ENCODE measurements at regions not wholly inside any gene's neighbourhood (a gene's known extent, or its start where the extent isn't known, plus 50 kb on each side); places are given as distances from the start of the nearest gene placed in this dataset.
"Not testable (repeated sequence)": the region's sequence is repeated elsewhere in the genome, so short reads cannot be mapped to it uniquely, and the experiment has no call there.

- no peak for DNase-seq
These were observed 69.5 kb upstream of the KCNAB1 start for GRCh38 chr3:156050918-156051317.

DNA sequence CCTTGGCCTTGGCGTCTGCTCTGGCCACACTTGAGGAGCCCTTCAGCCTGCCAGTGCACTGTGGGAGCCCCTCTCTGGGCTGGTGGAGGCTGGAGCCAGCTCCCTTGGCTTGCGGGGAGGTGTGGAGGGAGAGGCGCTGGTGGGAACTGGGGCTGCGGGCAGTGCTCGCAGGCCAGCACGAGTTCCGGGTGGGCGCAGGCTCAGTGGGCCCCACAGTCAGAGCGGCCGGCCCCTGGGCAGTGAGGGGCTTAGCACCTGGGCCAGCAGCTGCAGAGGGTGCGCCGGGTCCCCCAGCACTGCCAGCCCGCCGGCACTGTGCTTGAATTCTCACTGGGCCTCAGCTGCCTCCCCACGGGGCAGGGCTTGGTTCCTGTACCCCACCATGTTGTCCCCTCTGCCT is 68.7 kb upstream of the KCNAB1 start:
- DNase-seq, result no peak

- DNase-seq, result no peak
These were observed 68.3 kb upstream of the KCNAB1 start for GRCh38 chr3:156052115-156052514.

DNA sequence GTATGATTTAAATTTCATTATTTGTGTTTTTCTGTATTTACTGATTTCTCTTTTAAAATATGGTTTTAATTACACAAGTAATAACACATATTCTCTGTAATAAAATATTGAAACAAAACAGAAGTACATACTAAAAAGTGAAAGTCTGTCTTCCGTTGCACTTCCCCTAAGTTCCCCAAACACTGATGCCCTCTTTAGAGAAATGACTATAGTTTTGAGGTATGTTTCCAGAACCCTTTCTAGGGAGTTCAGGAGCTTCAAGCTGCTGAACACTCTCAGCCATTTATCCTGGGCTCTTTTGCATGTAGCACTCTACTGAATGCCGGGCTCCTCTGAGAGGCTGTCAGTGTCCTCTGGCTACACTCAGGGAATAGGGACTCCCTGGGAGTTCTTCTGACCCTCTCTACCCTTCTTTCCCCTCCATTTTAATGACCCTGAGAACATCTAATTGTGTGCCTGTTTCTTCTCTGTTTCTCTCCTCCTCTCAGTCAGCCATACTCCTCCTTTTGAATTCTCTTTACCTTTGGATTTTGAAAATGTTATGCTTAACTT is 60.4 kb upstream of the KCNAB1 start:
- DNase-seq, result no peak

DNA sequence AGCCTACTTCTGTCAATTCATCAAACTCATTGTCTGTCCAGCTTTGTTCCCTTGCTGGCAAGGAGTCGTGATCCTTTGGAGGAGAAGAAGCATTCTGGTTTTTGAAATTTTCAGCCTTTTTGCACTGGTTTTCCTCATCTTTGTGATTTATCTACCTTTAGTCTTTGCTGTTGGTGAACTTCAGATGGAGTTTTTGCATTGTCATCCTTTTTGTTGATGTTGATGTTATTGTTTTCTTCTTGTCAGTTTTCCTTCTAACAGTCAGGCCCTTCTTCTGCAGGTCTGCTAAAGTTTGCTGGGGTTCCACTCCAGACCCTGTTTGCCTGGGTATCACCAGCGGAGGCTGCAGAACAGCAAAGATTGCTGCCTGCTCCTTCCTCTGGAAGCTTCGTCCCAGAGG is 52.2 kb upstream of the KCNAB1 start:
- DNase-seq, result not testable (repeated sequence)

GRCh38 chr3:156070028-156070427 is 50.4 kb upstream of the KCNAB1 start:
- no peak for DNase-seq

Data from NCI-H524 treated with DMSO at 0.1 percent for 48 hours (cell line).